CD1c-positive myeloid dendritic cell (primary cell): ENCODE measurements at regions not wholly inside any gene's neighbourhood (a gene's known extent, or its start where the extent isn't known, plus 50 kb on each side); places are given as distances from the start of the nearest gene placed in this dataset.
"Not testable (repeated sequence)": the region's sequence is repeated elsewhere in the genome, so short reads cannot be mapped to it uniquely, and the experiment has no call there.

Experiments
- DNase-seq: peaks from one replicate; pipeline ENCODE4 v3.0.0-alpha.2; 2016; ENCODE audit errors: extremely low spot score

GRCh38 chr18:44580782-44581181, 99.9 kb upstream of the SETBP1 start:
- DNase-seq: not testable (repeated sequence)

GRCh38 chr18:44582456-44582855, 98.2 kb upstream of the SETBP1 start:
- no peak for DNase-seq

- no peak for DNase-seq
Observed at GRCh38 chr18:44584900-44585299, 95.8 kb upstream of the SETBP1 start.

- DNase-seq: no peak
Observed at GRCh38 chr18:44586782-44587524, 93.7 kb upstream of the SETBP1 start.

- DNase-seq: no peak
Observed at GRCh38 chr18:44588508-44588907, 92.2 kb upstream of the SETBP1 start.

GRCh38 chr18:44589693-44590355, 90.9 kb upstream of the SETBP1 start:
- DNase-seq: no peak

- no peak for DNase-seq
Observed at GRCh38 chr18:44590956-44591670, 89.6 kb upstream of the SETBP1 start.

GRCh38 chr18:44592639-44593038, 88.0 kb upstream of the SETBP1 start:
- DNase-seq: no peak

GRCh38 chr18:44594799-44595467, 85.8 kb upstream of the SETBP1 start:
- no peak for DNase-seq

- no peak for DNase-seq
Observed at GRCh38 chr18:44597797-44598196, 82.9 kb upstream of the SETBP1 start.

- DNase-seq: no peak
Observed at GRCh38 chr18:44598514-44598913, 82.2 kb upstream of the SETBP1 start.

- DNase-seq: no peak
Observed at GRCh38 chr18:44599412-44599811, 81.3 kb upstream of the SETBP1 start.

GRCh38 chr18:44601447-44601846, 79.2 kb upstream of the SETBP1 start:
- no peak for DNase-seq

GRCh38 chr18:44602380-44602779, 78.3 kb upstream of the SETBP1 start:
- no peak for DNase-seq

- DNase-seq: no peak
Observed at GRCh38 chr18:44602845-44603244, 77.8 kb upstream of the SETBP1 start.

- DNase-seq: no peak
Observed at GRCh38 chr18:44609181-44609941, 71.3 kb upstream of the SETBP1 start.

GRCh38 chr18:44620812-44621211, 59.9 kb upstream of the SETBP1 start:
- no peak for DNase-seq

- DNase-seq: no peak
Observed at GRCh38 chr18:44624052-44624451, 56.6 kb upstream of the SETBP1 start.

- DNase-seq: no peak
Observed at GRCh38 chr18:44625386-44625785, 55.3 kb upstream of the SETBP1 start.

GRCh38 chr18:44626236-44626635, 54.5 kb upstream of the SETBP1 start:
- no peak for DNase-seq

GRCh38 chr18:44626807-44627206, 53.9 kb upstream of the SETBP1 start:
- no peak for DNase-seq

GRCh38 chr18:44627280-44627679, 53.4 kb upstream of the SETBP1 start:
- DNase-seq: no peak
